T-helper 17 cell (primary cell): ENCODE measurements at regions not wholly inside any gene's neighbourhood (a gene's known extent, or its start where the extent isn't known, plus 50 kb on each side); places are given as distances from the start of the nearest gene placed in this dataset.

Source experiments
- ATAC-seq: fragments of 150-1000 bp; cut with Tn5 transposase; 2 replicates; pipeline ENCODE4 v1.10.0; 2021; ENCODE audit warnings: mild to moderate bottlenecking, moderate library complexity
- DNase-seq, 3 donors: peaks; one replicate each; pipeline versions ENCODE4 v3.0.0 to v3.0.0-alpha.2; 2020 to 2021
- H3K9me3 ChIP-seq: one replicate; pipeline ENCODE4 v1.7.0; 2013; ENCODE audit warnings: low read length, mild to moderate bottlenecking; ENCODE audit not compliant: control insufficient read depth, poor library complexity, severe bottlenecking
- H3K27ac Mint-ChIP-seq: one replicate; pipeline ENCODE4 v1.8.0; 2022; ENCODE audit warnings: mild to moderate bottlenecking, moderate library complexity, mixed read lengths
- H3K27me3 Mint-ChIP-seq: one replicate; pipeline ENCODE4 v1.8.0; 2022; ENCODE audit warnings: mixed read lengths
- H3K36me3 Mint-ChIP-seq: one replicate; pipeline ENCODE4 v1.8.0; 2022; ENCODE audit warnings: low read depth, mixed read lengths
- H3K4me1 Mint-ChIP-seq: one replicate; pipeline ENCODE4 v1.8.0; 2022; ENCODE audit warnings: mild to moderate bottlenecking, mixed read lengths
- H3K4me3 Mint-ChIP-seq: one replicate; pipeline ENCODE4 v1.8.0; 2022; ENCODE audit warnings: mild to moderate bottlenecking, moderate library complexity, mixed read lengths

DNA sequence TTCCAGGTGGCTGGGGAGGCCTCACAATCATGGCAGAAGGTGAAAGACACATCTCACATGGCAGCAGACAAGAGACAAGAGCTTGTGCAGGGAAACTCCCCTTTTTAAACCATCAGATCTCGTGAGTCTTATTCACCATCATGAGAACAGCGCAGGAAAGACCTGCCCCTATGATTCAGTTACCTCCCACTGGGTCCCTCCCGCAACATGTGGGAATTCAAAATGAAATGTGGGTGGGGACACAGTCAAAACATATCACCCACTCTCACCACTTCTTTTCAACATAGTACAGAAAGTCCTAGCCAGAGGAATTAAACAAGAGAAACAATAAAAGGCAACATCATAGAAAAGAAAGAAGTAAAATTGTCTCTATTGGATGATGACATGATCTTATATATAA, 223.4 kb upstream of the SLC24A2 start:
- Mint-ChIP-seq H3K36me3 (no peaks in the 10 kb centered on the region), H3K27me3 (no peaks in the 10 kb centered on the region)
- no peak for ATAC-seq

DNA sequence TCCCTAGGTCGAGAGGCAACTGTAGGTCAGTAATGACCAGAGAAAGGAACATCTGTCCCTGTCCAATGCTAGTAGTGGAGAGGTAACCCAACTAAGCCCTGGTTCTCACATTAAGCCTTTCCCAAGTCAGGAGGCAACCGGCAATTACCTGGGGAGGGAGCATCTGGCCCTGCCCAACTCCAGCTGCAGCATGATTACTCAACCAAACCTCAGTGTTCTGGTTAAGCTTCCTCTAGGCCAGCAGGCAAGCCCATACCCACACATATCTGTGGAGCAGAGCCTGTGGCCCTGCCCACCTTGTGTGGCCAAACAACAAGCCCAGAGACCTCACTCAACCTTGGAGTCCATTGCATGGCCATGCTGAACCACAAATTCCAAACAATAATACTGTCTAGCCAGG, 220.8 kb upstream of the SLC24A2 start:
- Mint-ChIP-seq H3K27ac (no peak overlapping the region), H3K36me3 (no peaks in the 10 kb centered on the region), H3K4me1 (no peaks in the 10 kb centered on the region), H3K27me3 (no peaks in the 10 kb centered on the region), H3K4me3 (no peak overlapping the region)
- ATAC-seq (no peak), DNase-seq (no peak)
- H3K9me3 ChIP-seq, result no peaks in the 10 kb centered on the region

More for the DNA sequence above, 223.4 kb upstream of the SLC24A2 start:
- DNase-seq, result no peak
- Mint-ChIP-seq H3K4me3 (no peak overlapping the region), H3K27ac (no peak overlapping the region), H3K4me1 (peaks cover 13% of the 10 kb centered on the region)
- no peaks in the 10 kb centered on the region for H3K9me3 ChIP-seq

DNA sequence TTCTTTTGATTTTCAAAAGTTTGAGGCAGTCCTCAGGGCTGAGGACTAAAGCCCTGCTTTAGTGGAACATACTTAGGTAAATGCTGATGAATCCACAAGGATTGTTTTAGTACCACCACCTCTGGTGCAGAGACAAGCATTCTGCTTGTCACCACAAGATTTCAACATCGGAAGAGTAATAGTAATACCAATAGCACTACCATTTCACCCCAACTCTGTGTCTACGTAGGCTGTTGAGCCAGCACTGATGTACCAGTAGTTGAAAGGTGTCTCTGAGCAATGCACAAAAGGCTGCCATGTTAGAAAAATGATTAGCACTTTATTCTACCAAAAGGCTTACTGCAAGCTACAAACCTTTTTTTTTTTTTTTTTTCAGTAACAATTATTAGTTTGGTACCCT, 213.2 kb upstream of the SLC24A2 start:
- Mint-ChIP-seq H3K36me3 (no peaks in the 10 kb centered on the region), H3K4me1 (peaks cover 7% of the 10 kb centered on the region), H3K27ac (no peak overlapping the region), H3K4me3 (no peak overlapping the region), H3K27me3 (no peaks in the 10 kb centered on the region)
- ATAC-seq (no peak), DNase-seq (no peak)
- no peaks in the 10 kb centered on the region for H3K9me3 ChIP-seq

DNA sequence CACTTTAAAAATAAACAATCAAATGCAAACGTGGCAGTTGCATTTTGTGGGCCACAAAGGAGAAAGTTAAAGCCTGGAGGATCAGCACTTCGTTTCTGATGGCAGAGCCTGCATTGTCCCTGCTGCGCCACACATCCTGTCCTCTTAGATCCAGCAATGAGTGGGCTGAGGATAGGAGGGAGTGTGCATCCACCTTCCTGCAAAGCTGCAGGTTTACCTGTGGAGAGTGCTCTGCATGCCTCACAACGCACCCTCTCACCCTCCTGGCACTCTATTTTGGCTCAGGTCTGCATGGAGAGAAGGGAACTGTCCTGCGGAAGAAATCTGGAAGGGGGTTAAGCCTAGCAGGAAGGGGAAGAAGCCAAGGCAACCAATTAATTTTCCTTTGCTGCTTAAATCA, 212.2 kb upstream of the SLC24A2 start:
- Mint-ChIP-seq H3K27me3 (no peaks in the 10 kb centered on the region), H3K27ac (no peak overlapping the region), H3K4me3 (no peak overlapping the region), H3K4me1 (peaks cover 7% of the 10 kb centered on the region), H3K36me3 (no peaks in the 10 kb centered on the region)
- DNase-seq, result no peak
- ATAC-seq, result no peak
- H3K9me3 ChIP-seq, result no peaks in the 10 kb centered on the region

DNA sequence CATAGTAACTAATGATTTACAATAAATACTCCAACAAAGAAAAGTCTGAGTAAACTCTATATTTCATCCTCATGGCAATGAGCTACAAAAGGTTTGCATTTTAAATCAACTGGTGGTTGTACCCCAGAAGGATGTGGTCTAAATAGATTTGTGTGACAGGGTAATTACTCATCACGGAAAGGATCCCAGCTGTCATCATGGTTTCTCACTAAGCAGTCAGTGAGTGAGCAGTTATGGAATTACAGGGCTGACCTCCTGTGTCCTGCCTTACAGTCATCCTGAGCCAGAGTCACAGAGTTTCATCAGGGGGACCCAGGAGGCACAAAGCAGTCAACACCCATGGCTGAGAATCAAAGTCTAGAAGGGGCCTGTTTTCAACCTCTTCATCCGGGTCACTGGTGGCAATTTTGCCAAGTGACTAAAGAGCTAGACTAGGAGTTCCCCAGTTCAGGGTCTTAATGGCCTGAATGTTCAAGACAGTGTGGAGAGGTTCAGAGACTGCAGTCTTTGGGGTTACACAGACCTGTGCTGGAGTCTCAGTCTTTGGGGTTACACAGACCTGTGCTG, 210.7 kb upstream of the SLC24A2 start:
- no peak overlapping the region for H3K27ac Mint-ChIP-seq
- H3K4me1 Mint-ChIP-seq, result peaks cover 7% of the 10 kb centered on the region
- ATAC-seq, result peak; percentile 35

DNA sequence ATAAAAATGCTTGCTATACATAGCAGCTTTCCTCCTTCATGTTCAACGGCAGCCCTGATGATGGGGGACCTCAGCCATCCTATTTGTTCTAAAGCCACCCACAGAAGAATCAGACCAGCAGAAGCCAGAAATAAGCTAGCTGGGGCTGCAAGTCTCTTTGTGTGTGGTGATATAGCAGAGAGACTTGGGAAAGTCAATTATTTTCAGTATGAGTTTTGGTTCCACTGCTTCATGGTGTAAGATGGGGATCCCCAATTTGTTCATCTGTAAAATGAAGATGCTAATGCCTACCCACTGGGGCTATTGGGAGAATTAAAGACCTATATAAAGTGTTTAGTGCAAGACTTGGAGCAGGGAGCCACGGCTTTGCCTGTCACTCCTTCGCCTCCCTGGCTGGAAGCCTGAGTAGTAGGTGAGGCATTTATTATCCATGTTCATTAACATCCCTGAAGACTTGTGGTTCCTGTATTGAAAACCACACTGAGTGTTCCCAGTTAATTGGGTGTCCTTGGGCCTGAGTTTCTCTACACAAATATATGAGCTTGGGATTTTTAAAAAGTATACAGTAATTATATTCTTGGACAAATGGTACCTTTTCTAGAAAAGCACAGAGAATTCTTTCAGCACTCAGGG, 210.1 kb upstream of the SLC24A2 start:
- H3K9me3 ChIP-seq, result no peaks in the 10 kb centered on the region
- Mint-ChIP-seq H3K27me3 (no peaks in the 10 kb centered on the region), H3K4me1 (peaks cover 7% of the 10 kb centered on the region), H3K27ac (no peak overlapping the region), H3K36me3 (no peaks in the 10 kb centered on the region), H3K4me3 (no peak overlapping the region)
- DNase-seq (no peak), ATAC-seq (no peak)

More for the DNA sequence above, 210.7 kb upstream of the SLC24A2 start:
- H3K4me3 Mint-ChIP-seq, result no peak overlapping the region
- no peaks in the 10 kb centered on the region for H3K36me3 Mint-ChIP-seq
- no peaks in the 10 kb centered on the region for H3K27me3 Mint-ChIP-seq
- H3K9me3 ChIP-seq, result no peaks in the 10 kb centered on the region
- DNase-seq, result no peak

DNA sequence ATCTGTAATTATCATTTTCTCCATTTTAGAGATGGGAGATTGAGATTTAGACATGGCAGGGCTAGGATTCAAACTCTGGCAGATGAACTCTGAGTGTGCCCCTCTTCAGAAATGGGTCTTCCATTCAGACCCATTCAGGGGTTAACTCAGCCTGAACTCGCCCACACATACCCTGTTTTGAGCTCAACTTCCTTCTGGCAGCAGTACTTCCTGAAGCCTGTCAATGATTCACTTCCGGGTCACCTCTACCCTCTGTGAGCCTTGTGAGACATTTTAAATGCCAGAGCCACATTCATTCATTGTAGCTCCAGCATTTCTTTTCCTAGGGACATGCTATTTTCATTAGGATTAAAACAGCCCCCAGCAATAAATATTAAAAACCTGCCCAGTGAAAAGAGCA, 209.3 kb upstream of the SLC24A2 start:
- ATAC-seq (no peak), DNase-seq (no peak)
- no peak overlapping the region for H3K4me3 Mint-ChIP-seq
- H3K36me3 Mint-ChIP-seq, result no peaks in the 10 kb centered on the region
- H3K4me1 Mint-ChIP-seq, result peaks cover 7% of the 10 kb centered on the region
- H3K27ac Mint-ChIP-seq, result no peak overlapping the region
- no peaks in the 10 kb centered on the region for H3K27me3 Mint-ChIP-seq
- no peaks in the 10 kb centered on the region for H3K9me3 ChIP-seq

DNA sequence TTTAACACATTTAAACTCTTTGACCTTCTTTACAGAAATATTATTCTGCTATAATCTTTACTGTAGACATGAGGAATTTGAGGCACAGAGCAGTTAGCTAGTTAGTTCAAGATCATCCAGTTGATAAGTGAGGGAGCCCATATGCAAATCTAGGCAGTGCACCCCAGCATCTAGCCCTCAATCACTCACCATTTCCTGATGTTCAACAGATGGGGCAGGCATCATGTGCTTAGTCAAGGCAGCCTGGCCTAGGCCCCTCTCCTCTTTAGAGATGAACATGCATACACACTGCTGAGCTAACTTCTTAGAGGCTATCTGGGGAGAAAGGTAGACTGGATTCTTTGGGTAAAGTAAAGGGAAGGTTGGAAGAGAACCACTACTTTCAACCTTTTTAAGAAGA, 206.8 kb upstream of the SLC24A2 start:
- no peak overlapping the region for H3K27ac Mint-ChIP-seq
- H3K36me3 Mint-ChIP-seq, result no peaks in the 10 kb centered on the region
- no peaks in the 10 kb centered on the region for H3K9me3 ChIP-seq
- no peak for ATAC-seq
- H3K4me3 Mint-ChIP-seq, result no peak overlapping the region
- no peak for DNase-seq
- no peaks in the 10 kb centered on the region for H3K27me3 Mint-ChIP-seq
- peaks cover 7% of the 10 kb centered on the region for H3K4me1 Mint-ChIP-seq

DNA sequence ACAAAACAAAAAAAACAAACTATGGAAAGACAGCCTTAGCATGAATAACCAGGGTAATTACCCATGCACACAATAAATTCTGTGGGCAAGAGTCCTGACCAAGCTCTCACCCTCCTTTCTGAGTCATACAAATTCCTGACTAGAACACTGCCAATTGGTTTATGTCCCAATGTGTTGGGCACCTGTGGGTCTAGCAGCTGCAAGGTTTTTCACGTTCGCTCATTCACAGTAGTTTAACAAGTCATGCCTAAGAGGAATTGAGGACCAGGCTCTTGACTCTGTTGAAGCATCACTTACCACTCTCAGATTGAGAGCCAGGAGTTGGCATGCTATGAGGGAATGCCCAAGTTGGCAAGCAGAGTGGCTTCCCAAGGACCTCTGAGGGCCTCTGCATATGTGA, 205.5 kb upstream of the SLC24A2 start:
- Mint-ChIP-seq H3K27ac (no peak overlapping the region), H3K36me3 (no peaks in the 10 kb centered on the region), H3K4me3 (no peak overlapping the region), H3K27me3 (no peaks in the 10 kb centered on the region), H3K4me1 (peaks cover 4% of the 10 kb centered on the region)
- DNase-seq (no peak), ATAC-seq (no peak)
- no peaks in the 10 kb centered on the region for H3K9me3 ChIP-seq

DNA sequence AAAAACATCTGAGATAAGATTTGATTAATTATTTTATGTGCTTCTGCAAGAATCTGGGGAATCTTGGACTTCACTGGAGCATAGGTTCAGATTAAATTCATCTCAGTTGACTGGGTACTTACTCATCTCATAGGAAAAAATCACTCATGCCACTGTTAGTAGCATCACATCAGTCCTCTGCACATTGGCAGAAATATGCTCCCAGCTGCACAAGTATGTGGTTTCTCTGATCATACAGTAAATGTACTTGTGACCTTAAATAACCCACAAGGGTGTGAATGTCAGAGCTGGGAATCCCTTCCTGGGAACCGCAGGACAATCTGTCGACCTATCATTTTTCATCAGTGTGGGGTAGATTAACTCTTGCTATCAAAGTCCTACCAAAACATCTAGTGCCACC, 203.7 kb upstream of the SLC24A2 start:
- H3K4me3 Mint-ChIP-seq, result no peak overlapping the region
- H3K4me1 Mint-ChIP-seq, result no peaks in the 10 kb centered on the region
- H3K36me3 Mint-ChIP-seq, result no peaks in the 10 kb centered on the region
- H3K9me3 ChIP-seq, result no peaks in the 10 kb centered on the region
- no peaks in the 10 kb centered on the region for H3K27me3 Mint-ChIP-seq
- H3K27ac Mint-ChIP-seq, result no peak overlapping the region
- ATAC-seq, result no peak
- DNase-seq, result no peak

DNA sequence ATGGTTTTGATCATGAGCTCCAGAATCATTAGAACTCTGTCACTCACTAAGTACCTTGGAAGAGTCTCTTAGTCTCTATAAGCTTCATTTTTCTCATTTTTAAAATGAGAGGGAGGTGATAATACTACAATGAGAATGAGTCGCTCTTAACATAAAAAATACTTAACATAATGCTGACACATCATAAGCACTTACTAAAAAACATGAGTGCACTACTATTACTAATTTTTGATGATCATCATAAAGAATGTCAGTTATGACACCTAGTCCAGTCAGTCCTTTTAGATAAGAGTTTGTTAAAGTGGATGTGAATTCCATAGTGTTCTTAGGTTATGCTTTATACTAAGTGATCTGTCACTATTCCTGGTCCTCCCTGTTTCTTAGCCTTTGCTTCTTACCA, 200.4 kb upstream of the SLC24A2 start:
- H3K9me3 ChIP-seq, result no peaks in the 10 kb centered on the region
- Mint-ChIP-seq H3K36me3 (no peaks in the 10 kb centered on the region), H3K27me3 (no peaks in the 10 kb centered on the region), H3K27ac (no peak overlapping the region), H3K4me1 (no peaks in the 10 kb centered on the region), H3K4me3 (no peak overlapping the region)
- DNase-seq (no peak), ATAC-seq (no peak)

DNA sequence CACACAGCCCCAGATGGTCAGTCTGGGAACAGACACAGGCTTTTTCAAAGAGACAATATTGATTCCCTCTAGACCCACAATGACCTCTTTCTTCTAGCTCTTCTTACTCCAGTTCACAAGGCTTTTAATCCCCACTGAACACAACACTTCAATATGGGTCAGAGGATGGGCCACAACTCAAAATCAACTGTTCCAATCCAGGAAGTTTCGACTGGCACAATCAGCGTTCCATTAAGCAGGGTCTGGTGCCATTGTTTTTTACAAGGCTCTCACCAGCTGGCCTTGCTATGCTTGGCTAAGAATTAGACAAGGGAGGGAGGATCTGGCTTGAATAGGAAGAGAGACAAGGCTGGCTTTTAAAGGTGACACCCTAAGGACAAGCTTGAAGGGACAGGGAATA, 199.4 kb upstream of the SLC24A2 start:
- H3K9me3 ChIP-seq, result no peaks in the 10 kb centered on the region
- no peaks in the 10 kb centered on the region for H3K36me3 Mint-ChIP-seq
- no peak overlapping the region for H3K27ac Mint-ChIP-seq
- H3K4me3 Mint-ChIP-seq, result no peak overlapping the region
- H3K27me3 Mint-ChIP-seq, result no peaks in the 10 kb centered on the region
- no peak for DNase-seq
- H3K4me1 Mint-ChIP-seq, result no peaks in the 10 kb centered on the region
- no peak for ATAC-seq

DNA sequence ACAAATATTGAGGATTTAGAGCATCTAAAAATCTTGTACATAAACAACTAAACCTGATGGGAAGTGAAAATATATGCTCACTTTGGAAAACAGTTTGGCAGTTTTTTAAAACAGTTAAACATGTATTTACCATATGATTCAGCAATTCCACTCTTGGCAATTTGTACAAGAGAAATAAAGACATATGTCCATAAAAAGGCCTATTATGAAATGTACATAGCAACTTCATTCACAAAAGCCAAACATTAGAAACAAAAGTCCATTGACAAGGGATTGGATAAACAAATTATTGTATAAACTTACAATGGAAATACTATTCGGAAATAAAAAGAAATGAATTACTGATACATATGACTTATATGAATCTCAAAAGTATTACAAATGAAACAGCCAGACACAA, 196.2 kb upstream of the SLC24A2 start:
- Mint-ChIP-seq H3K36me3 (no peaks in the 10 kb centered on the region), H3K4me3 (no peak overlapping the region), H3K27ac (no peak overlapping the region), H3K27me3 (no peaks in the 10 kb centered on the region), H3K4me1 (no peaks in the 10 kb centered on the region)
- DNase-seq, result no peak
- H3K9me3 ChIP-seq, result no peaks in the 10 kb centered on the region
- no peak for ATAC-seq

DNA sequence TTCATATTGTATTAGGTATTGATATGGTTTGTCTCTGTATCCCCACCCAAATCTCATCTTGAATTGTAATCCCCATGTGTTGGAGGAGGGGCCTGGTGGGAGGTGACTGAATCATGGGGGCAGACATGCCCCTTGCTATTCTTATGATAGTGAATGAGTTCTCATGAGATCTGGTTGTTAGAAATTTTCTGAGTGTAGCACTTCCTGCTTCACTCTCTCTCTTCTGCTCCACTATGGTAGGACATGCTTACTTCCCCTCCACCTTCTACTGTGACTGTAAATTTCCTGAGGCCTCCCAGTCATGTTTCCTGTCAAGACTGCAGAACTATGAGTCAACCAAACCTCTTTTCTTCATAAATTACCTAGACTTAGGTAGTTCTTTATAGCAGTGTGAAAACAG, 187.4 kb upstream of the SLC24A2 start:
- no peak for DNase-seq
- H3K4me3 Mint-ChIP-seq, result peak overlapping the region; percentile 16

More for the DNA sequence above, 187.4 kb upstream of the SLC24A2 start:
- ATAC-seq, result peak; percentile 49
- no peaks in the 10 kb centered on the region for H3K27me3 Mint-ChIP-seq
- H3K36me3 Mint-ChIP-seq, result peaks cover 3% of the 10 kb centered on the region
- no peak overlapping the region for H3K27ac Mint-ChIP-seq
- H3K4me1 Mint-ChIP-seq, result peaks cover 10% of the 10 kb centered on the region
- no peaks in the 10 kb centered on the region for H3K9me3 ChIP-seq
